HCT116 (cell line): ENCODE measurements at regions not wholly inside any gene's neighbourhood (a gene's known extent, or its start where the extent isn't known, plus 50 kb on each side); places are given as distances from the start of the nearest gene placed in this dataset.

Experiments used
- ATAC-seq: fragments of 200-7000 bp; cut with Tn5 transposase; 2 replicates; pipeline ENCODE4 v1.9.1; 2020; ENCODE audit warnings: mild to moderate bottlenecking, moderate library complexity
- BruUV-seq: library from RNA; stranded (reverse); fragments of 400-500 nt; replicated peaks from 2 replicates; lab custom pipeline; 2021; lab: Mats Ljungman, UMichigan
- CTCF ChIA-PET: fragments of 300-600 bp; sonication (Branson Sonifier 250); formaldehyde crosslinking; loops from one replicate; lab custom pipeline; 2021; ENCODE audit warnings: antibody characterized with exemption; lab: Charles Lee
- POLR2A ChIA-PET: fragments of 300-600, 350-600 bp; sonication (Branson Sonifier 250); formaldehyde crosslinking; loops from one replicate; lab custom pipeline; 2021; ENCODE audit warnings: antibody characterized with exemption; lab: Charles Lee
- RAD21 ChIA-PET, 2 experiments: fragments of 300-600 bp; sonication (Branson Sonifier 250); formaldehyde crosslinking; loops; one replicate each; lab custom pipeline; 2023; ENCODE audit warnings: low total read pairs in 2 of 2; ENCODE audit not compliant: uncharacterized antibody in 2 of 2, unreplicated experiment in 2 of 2, low non-redundant PET in 1 of 2; lab: Charles Lee
- DNase-seq: peaks from one replicate; pipeline ENCODE4 v3.0.0-alpha.2; 2010; ENCODE audit warnings: low read depth, low spot score
- H2AFZ ChIP-seq: fragments of 200-600 bp; shearing (Covaris generic), sonication (generic); 2 replicates; pipeline ENCODE4 v1.6.1; 2017; ENCODE audit warnings: low read depth, mixed run types, mixed read lengths, antibody characterized with exemption, low read length; ENCODE audit not compliant: poor library complexity, severe bottlenecking
- H3K27ac ChIP-seq: 2 replicates; pipeline ENCODE4 v1.5.1; 2012; ENCODE audit warnings: low read depth, low read length
- H3K27me3 ChIP-seq: fragments of 200-600 bp; sonication (generic); 2 replicates; pipeline ENCODE4 v1.6.1; 2016; ENCODE audit warnings: mixed run types, low read length, mixed read lengths; ENCODE audit not compliant: insufficient read depth
- H3K36me3 ChIP-seq, 2 experiments: fragments of 200-500 bp in 1 of 2; fragments of 200-600 bp in 1 of 2; sonication (Bioruptor generic) in 1 of 2; sonication (generic) in 1 of 2; 2 replicates each; pipeline versions ENCODE4 v1.5.1 to v1.6.1; 2014 to 2016; ENCODE audit warnings: low read length in 2 of 2, inconsistent platforms in 1 of 2, mixed read lengths in 1 of 2, mixed run types in 1 of 2; ENCODE audit not compliant: insufficient read depth in 2 of 2, control insufficient read depth in 1 of 2
- H3K4me1 ChIP-seq, 2 experiments: fragments of 200-600 bp in 1 of 2; sonication (generic) in 1 of 2; 2 replicates each; pipeline versions ENCODE4 v1.5.1 to v1.6.1; 2012 to 2017; ENCODE audit warnings: low read length in 2 of 2, inconsistent platforms in 1 of 2, mild to moderate bottlenecking in 1 of 2, mixed read lengths in 1 of 2, mixed run types in 1 of 2, moderate library complexity in 1 of 2; ENCODE audit not compliant: insufficient read depth in 2 of 2, control insufficient read depth in 1 of 2
- H3K4me2 ChIP-seq: fragments of 200-600 bp; sonication (generic); 2 replicates; pipeline ENCODE4 v1.6.1; 2017; ENCODE audit warnings: mixed run types, low read length, mixed read lengths
- H3K4me3 ChIP-seq, 2 experiments: fragments of 200-600 bp in 1 of 2; sonication (generic) in 1 of 2; replicated peaks in 1 of 2; 2 replicates each; pipeline ENCODE4 v1.5.1; 2011 to 2016; ENCODE audit warnings: low read length in 2 of 2, control low read depth in 1 of 2, low read depth in 1 of 2, mild to moderate bottlenecking in 1 of 2, mixed read lengths in 1 of 2, mixed run types in 1 of 2
- H3K79me2 ChIP-seq: fragments of 200-600 bp; sonication (generic); 2 replicates; pipeline ENCODE4 v1.6.1; 2017; ENCODE audit warnings: mild to moderate bottlenecking, mixed run types, low read length, moderate library complexity, mixed read lengths; ENCODE audit not compliant: insufficient read depth
- H3K9ac ChIP-seq: fragments of 200-600 bp; sonication (generic); 2 replicates; pipeline ENCODE4 v1.6.1; 2016; ENCODE audit warnings: low read length, mixed read lengths
- H3K9me2 ChIP-seq: fragments of 200-600 bp; sonication (generic), shearing (Covaris generic); 2 replicates; pipeline ENCODE4 v1.6.1; 2017; ENCODE audit warnings: mixed run types, mild to moderate bottlenecking, moderate library complexity; ENCODE audit not compliant: insufficient read depth
- H3K9me3 ChIP-seq, 2 experiments: fragments of 200-500 bp in 1 of 2; fragments of 200-600 bp in 1 of 2; sonication (Bioruptor generic) in 1 of 2; sonication (generic) in 1 of 2; 2 replicates each; pipeline ENCODE4 v1.6.1; 2014 to 2017; ENCODE audit warnings: low read length in 2 of 2, mixed read lengths in 2 of 2, inconsistent platforms in 1 of 2, low read depth in 1 of 2, mild to moderate bottlenecking in 1 of 2, mixed run types in 1 of 2, moderate library complexity in 1 of 2; ENCODE audit not compliant: control insufficient read depth in 1 of 2, insufficient read depth in 1 of 2
- H4K20me1 ChIP-seq: fragments of 200-600 bp; sonication (generic), shearing (Covaris generic); 2 replicates; pipeline ENCODE4 v1.6.1; 2017; ENCODE audit warnings: mixed run types, mild to moderate bottlenecking, moderate library complexity; ENCODE audit not compliant: insufficient read depth
- CBX3 ChIP-seq: IDR thresholded peaks from 2 replicates; pipeline ENCODE4 v1.6.1; 2012; ENCODE audit warnings: low read depth
- CEBPB ChIP-seq: IDR thresholded peaks from 2 replicates; pipeline ENCODE4 v1.6.1; 2012; ENCODE audit warnings: low read depth
- ELF1 ChIP-seq: IDR thresholded peaks from 2 replicates; pipeline ENCODE4 v1.6.1; 2012; ENCODE audit warnings: low read depth, borderline replicate concordance
- EZH2 ChIP-seq: fragments of 200-600 bp; sonication (generic); IDR thresholded peaks from 2 replicates; pipeline ENCODE4 v1.6.1; 2017; ENCODE audit warnings: antibody characterized with exemption, mixed run types
- EZH2phosphoT487 ChIP-seq: fragments of 200-600 bp; IDR thresholded peaks from 2 replicates; pipeline ENCODE4 v1.6.1; 2018; ENCODE audit warnings: antibody characterized with exemption, borderline replicate concordance
- JUND ChIP-seq: IDR thresholded peaks from 2 replicates; pipeline ENCODE4 v1.6.1; 2012
- POLR2A ChIP-seq: IDR thresholded peaks from 2 replicates; pipeline ENCODE4 v1.7.0; 2011; ENCODE audit warnings: borderline replicate concordance; ENCODE audit not compliant: insufficient read depth, insufficient read length; ENCODE audit errors: extremely low read depth
- RAD21 ChIP-seq: IDR thresholded peaks from 2 replicates; pipeline ENCODE4 v1.6.1; 2012; ENCODE audit warnings: low read depth, mild to moderate bottlenecking
- SRF ChIP-seq: IDR thresholded peaks from 2 replicates; pipeline ENCODE4 v1.6.1; 2012; ENCODE audit warnings: low read depth
- YY1 ChIP-seq: IDR thresholded peaks from 2 replicates; pipeline ENCODE4 v1.6.1; 2011; ENCODE audit warnings: low read length, low read depth, moderate library complexity, mild to moderate bottlenecking; ENCODE audit not compliant: insufficient replicate concordance; ENCODE audit errors: extremely low read depth
- ZFX ChIP-seq: fragments of 450-650 bp; IDR thresholded peaks from 2 replicates; pipeline ENCODE4 v1.6.1; 2017
- ZNF274 ChIP-seq: fragments of 200-500 bp; sonication (Bioruptor generic); IDR thresholded peaks from 2 replicates; pipeline ENCODE4 v1.6.1; 2014; ENCODE audit warnings: mild to moderate bottlenecking, low read depth, low read length, inconsistent platforms
- intact Hi-C: fragments of 100-400 bp; cut with micrococcal nuclease; formaldehyde crosslinking; loops from 2 replicates; pipeline ENCODE4 v1.10.0; 2022
- TF ChIP-seq, protein P1 (sequence below), 3 experiments: fragments of 200-600 bp in 1 of 3; sonication (generic) in 1 of 3; IDR thresholded peaks in 2 of 3; conservative IDR thresholded peaks in 1 of 3; 2 replicates each; pipeline ENCODE4 v1.5.1; 2012 to 2017; ENCODE audit warnings: low read depth in 2 of 3, low read length in 2 of 3, antibody characterized with exemption in 1 of 3, borderline replicate concordance in 1 of 3, control low read depth in 1 of 3, mild to moderate bottlenecking in 1 of 3, mixed read lengths in 1 of 3, mixed run types in 1 of 3, moderate library complexity in 1 of 3; ENCODE audit not compliant: insufficient read depth in 1 of 3
- TF ChIP-seq, protein P2 (sequence below): IDR thresholded peaks from 2 replicates; pipeline ENCODE4 v1.6.1; 2012
- TF ChIP-seq, protein P3 (sequence below): IDR thresholded peaks from 2 replicates; pipeline ENCODE4 v1.6.1; 2011; ENCODE audit warnings: mild to moderate bottlenecking, low read length, moderate library complexity; ENCODE audit not compliant: insufficient replicate concordance; ENCODE audit errors: extremely low read depth
- TF ChIP-seq, protein P4 (sequence below): IDR thresholded peaks from 2 replicates; pipeline ENCODE4 v1.6.1; 2012

DNA sequence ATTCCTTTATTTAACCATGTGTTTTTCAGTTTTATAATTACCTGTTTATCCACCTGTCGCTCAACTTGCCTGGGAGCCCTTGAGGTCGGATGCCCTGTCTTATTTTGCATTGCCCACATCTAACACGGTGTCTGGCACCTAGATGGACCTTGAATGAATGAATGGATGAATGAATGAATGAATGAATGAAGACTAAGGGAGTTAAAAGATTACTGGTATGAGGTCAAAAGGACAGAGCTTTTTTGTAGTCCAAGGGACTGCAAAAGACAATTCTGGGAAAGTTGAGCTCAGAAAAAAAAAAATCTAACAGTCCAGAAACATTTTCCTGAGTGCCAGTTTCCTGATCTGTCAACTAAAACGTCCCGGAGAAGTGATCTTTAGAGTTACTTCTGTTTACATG, 244.6 kb upstream of the MYOCD start:
- TF ChIP-seq RAD21 (no peak), SRF (no peak), CEBPB (no peak), ZNF274 (no peak), ELF1 (no peak), POLR2A (no peak), ZFX (no peak), EZH2phosphoT487 (no peak), YY1 (no peak), CBX3 (no peak), JUND (no peak), EZH2 (no peak)
- TF ChIP-seq, protein P1, sequence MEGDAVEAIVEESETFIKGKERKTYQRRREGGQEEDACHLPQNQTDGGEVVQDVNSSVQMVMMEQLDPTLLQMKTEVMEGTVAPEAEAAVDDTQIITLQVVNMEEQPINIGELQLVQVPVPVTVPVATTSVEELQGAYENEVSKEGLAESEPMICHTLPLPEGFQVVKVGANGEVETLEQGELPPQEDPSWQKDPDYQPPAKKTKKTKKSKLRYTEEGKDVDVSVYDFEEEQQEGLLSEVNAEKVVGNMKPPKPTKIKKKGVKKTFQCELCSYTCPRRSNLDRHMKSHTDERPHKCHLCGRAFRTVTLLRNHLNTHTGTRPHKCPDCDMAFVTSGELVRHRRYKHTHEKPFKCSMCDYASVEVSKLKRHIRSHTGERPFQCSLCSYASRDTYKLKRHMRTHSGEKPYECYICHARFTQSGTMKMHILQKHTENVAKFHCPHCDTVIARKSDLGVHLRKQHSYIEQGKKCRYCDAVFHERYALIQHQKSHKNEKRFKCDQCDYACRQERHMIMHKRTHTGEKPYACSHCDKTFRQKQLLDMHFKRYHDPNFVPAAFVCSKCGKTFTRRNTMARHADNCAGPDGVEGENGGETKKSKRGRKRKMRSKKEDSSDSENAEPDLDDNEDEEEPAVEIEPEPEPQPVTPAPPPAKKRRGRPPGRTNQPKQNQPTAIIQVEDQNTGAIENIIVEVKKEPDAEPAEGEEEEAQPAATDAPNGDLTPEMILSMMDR (IDR thresholded peaks at IDR 0.05 in 2 of 3, conservative IDR thresholded peaks at IDR 0.05 in 1 of 3; ENCODE audit: borderline replicate concordance in 1 of 3, insufficient read depth in 1 of 3, low read depth in 2 of 3, low read length in 2 of 3): no peak
- TF ChIP-seq, protein P2, sequence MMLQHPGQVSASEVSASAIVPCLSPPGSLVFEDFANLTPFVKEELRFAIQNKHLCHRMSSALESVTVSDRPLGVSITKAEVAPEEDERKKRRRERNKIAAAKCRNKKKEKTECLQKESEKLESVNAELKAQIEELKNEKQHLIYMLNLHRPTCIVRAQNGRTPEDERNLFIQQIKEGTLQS: no peak
- TF ChIP-seq, protein P3, sequence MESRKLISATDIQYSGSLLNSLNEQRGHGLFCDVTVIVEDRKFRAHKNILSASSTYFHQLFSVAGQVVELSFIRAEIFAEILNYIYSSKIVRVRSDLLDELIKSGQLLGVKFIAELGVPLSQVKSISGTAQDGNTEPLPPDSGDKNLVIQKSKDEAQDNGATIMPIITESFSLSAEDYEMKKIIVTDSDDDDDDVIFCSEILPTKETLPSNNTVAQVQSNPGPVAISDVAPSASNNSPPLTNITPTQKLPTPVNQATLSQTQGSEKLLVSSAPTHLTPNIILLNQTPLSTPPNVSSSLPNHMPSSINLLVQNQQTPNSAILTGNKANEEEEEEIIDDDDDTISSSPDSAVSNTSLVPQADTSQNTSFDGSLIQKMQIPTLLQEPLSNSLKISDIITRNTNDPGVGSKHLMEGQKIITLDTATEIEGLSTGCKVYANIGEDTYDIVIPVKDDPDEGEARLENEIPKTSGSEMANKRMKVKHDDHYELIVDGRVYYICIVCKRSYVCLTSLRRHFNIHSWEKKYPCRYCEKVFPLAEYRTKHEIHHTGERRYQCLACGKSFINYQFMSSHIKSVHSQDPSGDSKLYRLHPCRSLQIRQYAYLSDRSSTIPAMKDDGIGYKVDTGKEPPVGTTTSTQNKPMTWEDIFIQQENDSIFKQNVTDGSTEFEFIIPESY: no peak
- TF ChIP-seq, protein P4, sequence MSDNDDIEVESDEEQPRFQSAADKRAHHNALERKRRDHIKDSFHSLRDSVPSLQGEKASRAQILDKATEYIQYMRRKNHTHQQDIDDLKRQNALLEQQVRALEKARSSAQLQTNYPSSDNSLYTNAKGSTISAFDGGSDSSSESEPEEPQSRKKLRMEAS: no peak
- TF ChIP-seq, all 23 proteins: peak for 0
- no peaks in the 10 kb centered on the region for H3K79me2 ChIP-seq
- intact Hi-C loops: no loop called here
- no peaks in the 10 kb centered on the region for H3K36me3 ChIP-seq
- H3K9me3 ChIP-seq: no peaks in the 10 kb centered on the region
- ChIA-PET RAD21 (no interaction called here), POLR2A (no interaction called here), CTCF (no interaction called here)
- H2AFZ ChIP-seq: no peak overlapping the region
- H3K4me3 ChIP-seq: no peak overlapping the region
- no peaks in the 10 kb centered on the region for H4K20me1 ChIP-seq
- no peaks in the 10 kb centered on the region for H3K4me1 ChIP-seq
- H3K9me2 ChIP-seq: no peaks in the 10 kb centered on the region
- H3K27ac ChIP-seq: no peak overlapping the region
- no peak overlapping the region for H3K4me2 ChIP-seq
- DNase-seq (no peak), ATAC-seq (no peak)
- H3K27me3 ChIP-seq: no peaks in the 10 kb centered on the region
- no TSS peak for BruUV-seq
- H3K9ac ChIP-seq: no peak overlapping the region
